Dedifferentiated amniotic fluid mesenchymal stem cell (primary cell): ENCODE measurements at regions not wholly inside any gene's neighbourhood (a gene's known extent, or its start where the extent isn't known, plus 50 kb on each side); places are given as distances from the start of the nearest gene placed in this dataset.
"Not testable (repeated sequence)": the region's sequence is repeated elsewhere in the genome, so short reads cannot be mapped to it uniquely, and the experiment has no call there.

Experiments
- DNase-seq: peaks from one replicate; pipeline ENCODE4 v3.0.0-alpha.2; 2016; ENCODE audit errors: extremely low spot score

DNA sequence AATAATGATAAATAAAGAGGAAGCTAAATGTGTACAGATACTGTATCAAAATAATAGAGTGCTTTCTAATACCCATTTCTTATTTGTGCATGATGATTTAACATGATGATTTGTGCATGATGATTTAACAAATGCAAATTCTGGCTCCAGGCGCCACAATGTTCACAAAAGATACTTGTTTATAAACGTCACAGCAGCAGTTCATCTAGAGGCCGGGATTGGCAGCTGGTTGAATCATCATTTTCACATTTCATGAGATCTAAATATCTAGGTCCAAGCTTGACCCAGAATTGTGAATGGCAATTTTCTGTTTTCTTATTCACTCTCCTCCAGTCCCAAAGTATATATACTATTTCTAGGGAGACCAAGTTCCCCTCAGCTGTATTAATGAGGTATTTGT is 322.0 kb downstream of the SUCLG1 start:
- DNase-seq = no peak

DNA sequence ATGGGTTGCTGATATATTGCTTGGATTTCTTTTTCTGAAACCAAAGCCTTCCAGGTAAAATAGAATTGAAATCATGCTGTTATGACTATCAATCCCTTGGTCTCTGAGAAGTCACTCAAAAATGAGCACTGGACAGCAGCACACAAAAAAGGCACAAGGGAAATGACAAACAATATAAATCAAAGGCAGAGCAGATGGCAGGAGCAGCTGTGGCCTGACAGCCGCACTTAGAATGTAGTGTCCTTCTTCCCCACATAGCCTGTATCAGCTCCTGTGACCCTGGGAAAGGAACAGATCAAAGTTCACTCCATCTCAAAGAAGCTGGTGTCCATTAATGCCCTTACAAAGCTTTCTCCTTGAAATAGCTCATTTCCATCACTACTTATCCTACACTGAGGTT is 326.7 kb downstream of the SUCLG1 start:
- no peak for DNase-seq

DNA sequence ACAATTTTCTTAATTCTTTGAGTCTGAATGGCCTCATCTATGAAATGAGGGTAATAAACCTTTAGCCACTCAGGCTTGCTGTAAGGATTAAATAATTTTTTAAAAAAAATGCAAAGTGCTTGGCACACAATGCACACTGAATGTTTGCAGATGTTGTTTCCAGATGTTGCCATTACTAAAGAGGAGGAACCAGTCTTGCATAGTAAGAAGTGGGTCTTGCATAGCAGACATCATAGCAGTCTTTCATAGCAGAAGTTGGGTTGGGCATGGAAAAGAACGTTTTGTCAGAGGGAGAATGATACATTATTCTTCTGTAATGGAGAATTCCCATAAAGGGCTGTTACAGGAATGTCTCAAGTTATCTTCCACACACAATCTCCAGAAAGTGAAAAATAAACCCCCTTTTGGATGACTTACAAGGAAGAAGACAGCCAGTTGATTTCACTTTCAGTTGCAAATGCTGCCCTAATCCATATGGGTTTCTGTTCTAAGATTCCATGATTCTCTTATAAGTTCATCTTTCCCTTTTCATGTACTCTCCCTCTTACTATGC is 327.7 kb downstream of the SUCLG1 start:
- no peak for DNase-seq

DNA sequence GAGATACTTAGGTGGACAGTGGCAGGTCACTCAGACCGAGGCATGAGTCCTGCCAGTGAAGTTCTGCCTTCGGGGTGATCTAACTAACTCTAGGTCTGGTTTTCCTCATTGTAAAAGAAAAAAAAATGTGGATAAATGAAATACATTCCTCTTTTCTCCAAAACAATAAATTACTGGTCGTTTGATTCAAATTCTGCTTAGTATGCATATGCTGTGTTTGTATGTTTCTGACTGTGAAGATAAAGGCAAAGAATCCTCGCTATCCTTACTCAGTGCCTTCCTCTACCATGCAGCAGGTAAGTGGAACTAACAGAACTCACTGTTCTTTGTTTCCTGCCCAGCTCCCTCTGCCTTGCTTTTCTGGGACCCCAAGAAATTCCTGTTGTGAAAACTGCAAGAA is 330.1 kb downstream of the SUCLG1 start:
- no peak for DNase-seq

DNA sequence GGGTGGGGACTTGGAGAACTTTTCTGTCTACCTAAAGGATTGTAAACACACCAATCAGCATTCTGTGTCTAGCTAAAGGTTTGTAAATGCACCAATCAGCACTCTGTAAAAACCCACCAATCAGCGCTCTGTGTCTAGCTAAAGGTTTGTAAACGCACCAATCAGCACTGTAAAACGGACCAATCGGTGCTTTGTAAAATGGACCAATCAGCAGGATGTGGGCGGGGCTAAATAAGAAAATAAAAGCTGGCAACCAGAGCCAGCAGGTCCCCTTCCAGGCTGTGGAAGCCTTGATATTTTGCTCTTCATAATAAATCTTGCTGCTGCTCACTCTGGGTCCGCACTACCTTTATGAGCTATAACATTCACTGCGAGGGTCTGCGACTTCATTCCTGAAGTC is 331.3 kb downstream of the SUCLG1 start:
- not testable (repeated sequence) for DNase-seq

DNA sequence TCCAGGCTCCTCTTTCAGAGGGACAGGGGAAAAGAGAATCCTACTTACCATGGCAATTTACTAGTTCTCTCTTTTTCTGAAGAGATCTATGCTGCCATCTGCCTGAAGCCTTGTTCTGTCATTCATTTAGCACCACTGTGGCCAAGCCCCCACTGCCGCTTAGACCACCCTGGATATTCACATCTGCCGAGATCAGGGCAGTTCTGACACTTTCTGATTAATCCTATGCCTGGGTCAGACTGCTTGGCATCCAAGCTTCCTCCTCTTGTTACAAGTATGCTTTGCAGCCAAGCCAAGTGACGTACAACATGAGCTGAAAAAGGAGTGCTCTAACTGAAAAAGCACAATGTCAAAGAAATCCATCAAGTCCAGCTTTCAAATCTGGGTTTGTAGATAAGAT is 332.6 kb downstream of the SUCLG1 start:
- DNase-seq = no peak

DNA sequence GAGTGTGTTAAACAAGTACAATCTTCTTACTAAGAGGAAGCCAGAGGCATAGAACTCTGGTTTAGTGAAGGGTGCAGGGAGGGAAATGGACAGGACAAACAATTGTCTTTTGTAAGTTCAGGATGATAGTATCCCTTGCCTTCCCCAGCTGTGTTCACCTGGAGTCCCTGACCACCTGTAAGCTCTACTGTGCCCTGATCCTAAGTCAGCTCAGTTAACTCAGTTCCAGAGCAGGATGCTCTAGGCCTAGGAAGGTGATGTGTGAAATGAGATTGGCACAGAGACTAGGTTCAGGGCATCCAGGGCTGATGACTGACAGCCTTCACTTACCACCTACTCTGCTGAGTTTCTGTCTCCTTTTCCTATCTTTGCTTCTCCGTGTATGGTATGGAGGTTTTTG is 333.0 kb downstream of the SUCLG1 start:
- no peak for DNase-seq

DNA sequence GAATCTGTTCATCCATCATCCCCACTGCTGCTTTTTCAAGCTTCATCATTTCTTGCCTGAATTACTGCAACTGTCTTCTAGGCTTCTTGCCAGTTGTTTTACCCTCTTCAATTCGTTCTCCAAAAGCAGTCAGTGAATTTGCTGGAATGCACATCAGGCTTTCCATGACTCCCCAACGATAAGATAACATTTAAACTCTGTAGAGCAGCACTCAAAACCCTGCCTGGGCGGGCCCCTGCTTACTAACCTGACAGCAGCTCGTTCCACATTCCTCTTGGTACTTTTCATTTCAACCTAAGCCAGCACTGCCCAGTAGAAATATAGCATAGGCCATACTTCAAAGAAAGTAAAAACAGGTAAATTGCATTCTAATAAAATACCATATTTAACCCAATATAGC is 342.9 kb downstream of the SUCLG1 start:
- peak; percentile 10 for DNase-seq

DNA sequence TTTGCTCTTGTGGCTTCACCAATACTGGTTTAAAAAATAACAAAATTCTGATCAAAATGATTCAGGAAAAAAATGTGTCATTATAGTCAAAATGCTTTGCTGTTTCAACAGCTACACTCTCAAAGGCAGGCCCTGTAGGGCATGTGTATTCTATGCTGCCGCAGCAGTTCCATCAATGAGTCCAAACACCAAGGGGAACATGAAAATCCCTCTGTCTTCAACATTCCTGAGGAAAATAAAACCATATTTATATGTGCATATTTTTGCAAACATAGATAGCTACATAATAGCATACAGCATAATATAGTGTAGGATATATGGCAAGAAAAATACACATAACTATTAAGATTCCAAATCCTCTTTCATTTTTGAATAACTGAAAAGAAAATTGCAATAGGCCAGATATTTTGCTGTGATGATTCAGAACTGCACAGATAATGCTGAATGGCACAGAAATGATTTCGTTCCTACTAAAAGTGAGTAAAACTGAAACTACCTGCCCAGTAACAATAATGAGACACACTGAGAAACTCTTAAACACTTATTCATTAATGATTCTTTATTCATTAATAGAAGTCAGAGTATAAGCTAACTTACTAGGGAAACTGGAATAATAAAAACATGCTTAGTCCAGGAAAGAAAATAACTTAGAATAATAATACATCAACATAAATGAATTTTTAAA is 343.8 kb downstream of the SUCLG1 start:
- DNase-seq = peak; percentile 4

DNA sequence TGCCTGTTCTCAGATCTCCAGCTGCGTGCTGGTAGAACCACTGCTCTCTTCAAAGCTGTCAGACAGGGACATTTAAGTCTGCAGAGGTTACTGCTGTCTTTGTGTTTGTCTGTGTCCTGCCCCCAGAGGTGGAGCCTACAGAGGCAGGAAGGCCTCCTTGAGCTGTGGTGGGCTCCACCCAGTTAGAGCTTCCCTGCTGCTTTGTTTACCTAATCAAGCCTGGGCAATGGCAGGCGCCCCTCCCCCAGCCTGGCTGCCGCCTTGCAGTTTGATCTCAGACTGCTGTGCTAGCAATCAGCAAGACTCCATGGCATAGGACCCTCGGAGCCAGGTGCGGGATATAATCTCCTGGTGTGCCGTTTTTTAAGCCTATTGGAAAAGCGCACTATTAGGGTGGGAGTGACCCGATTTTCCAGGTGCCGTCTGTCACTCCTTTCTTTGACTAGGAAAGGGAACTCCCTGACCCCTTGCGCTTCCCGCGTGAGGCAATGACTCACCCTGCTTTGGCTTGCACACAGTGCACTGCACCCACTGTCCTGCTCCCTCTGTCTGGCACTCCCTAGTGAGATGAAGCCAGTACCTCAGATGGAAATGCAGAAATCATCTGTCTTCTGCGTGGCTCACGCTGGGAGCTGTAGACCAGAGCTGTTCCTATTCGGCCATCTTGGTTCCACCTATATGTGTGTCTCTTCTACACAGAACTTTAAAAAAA is 355.1 kb downstream of the SUCLG1 start:
- not testable (repeated sequence) for DNase-seq

DNA sequence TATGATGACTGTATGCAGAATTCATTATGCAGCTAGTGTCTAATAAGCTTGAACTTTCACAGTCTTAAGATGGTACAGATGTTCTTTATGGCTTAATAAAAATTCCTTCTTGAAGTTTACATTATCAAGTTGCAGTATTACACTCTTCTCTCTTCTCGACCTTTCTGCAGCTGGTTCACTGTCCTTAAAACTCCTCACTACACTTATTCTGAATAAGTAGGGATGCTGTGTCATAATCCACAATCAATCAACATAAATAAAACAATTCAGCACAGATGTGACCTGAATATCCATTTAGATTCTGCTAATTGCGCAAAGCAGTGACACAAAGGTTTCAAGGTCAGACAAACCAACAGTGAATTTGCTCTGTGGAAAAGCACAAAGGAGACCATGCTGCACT is 356.8 kb downstream of the SUCLG1 start:
- DNase-seq = no peak

DNA sequence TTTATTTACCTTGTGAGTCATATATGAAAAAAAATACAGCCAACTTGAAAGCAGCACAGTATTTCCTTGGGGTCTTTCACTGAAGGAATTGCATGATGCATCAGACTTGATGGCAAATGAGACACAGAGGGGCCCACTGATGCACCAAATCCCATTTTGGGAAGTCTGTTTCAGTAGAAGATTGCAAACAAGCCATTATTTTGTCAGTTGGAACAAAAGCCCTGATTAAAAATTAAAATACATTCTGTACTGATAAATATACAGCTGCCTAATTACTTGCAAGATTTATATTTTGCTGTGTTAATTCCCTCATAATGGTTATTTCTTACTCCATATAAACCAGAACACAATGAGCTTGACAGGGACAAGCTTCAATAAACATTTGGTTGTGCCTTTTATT is 370.4 kb downstream of the SUCLG1 start:
- DNase-seq = no peak

DNA sequence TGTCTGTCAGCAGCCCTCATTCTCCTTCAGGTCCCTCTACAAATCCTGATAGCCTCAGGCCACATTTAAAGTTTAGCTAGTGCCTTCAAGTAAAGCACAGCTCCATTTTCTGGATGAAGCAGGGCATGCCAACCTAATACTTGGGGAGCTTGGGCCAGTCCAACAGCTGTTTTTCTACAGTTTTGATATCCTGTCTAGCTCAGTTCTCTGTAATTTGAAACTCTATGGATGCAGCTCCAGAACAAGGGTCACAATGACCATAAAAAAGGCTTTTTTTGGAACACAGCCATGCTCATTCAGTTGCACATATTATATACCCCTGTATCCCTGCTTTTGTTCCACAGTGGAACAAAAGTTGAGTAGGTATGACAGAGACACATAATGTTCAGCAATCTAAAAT is 373.5 kb downstream of the SUCLG1 start:
- DNase-seq = no peak

DNA sequence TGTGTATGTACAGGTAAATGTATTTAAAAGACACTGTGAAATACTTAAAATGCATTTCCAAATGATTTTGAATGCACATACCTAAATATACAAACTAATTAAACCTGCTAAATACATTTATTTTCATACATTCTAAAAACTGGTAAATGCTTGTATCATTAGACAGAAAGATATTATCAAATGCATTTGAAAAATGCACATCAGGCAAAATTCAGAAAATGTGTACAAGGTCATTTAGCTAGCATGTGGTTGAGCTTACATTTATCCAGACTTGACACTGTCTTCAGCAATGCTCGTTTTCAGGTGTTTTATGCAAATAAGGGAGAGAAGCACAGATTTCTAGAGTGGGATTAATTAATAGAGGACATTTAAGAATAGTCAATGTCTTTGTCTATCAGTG is 374.2 kb downstream of the SUCLG1 start:
- no peak for DNase-seq

DNA sequence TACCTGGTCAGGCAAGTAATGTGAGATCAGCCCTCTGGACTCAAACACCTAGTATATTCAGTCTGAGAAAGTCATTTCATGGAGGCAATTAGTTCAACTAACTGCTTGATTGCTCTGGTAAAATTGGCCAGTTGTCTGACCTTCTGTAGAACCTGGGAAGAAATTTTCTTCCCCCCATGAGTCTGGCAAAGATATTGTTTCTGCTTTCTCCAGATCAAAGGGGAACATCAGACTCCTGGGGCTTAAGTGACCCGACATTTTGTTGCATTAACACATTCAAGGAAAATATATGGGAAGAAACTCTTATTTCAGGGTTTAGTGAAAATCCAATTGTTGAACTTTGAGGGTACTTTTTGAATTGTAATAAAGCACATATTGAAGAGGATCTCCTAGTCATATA is 375.1 kb downstream of the SUCLG1 start:
- no peak for DNase-seq

DNA sequence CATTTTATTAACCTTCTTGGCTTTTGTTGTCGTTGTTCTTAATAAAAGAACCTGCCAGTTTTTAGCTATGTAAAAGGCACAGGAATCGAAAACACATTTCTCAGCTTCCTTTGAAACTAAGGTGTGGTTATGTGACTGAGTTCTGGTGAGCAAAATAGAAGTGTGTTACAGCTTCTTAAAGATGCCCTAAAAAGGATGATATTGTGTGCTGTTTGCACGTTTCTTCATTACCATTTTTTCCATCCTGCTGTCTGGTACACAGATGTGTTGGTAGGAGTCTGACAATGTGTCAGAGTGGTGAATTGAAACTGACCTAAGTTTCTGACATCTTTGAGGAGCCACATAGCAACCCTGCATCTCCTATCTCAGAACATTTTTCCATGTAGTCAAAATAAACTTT is 380.6 kb downstream of the SUCLG1 start:
- DNase-seq = no peak

DNA sequence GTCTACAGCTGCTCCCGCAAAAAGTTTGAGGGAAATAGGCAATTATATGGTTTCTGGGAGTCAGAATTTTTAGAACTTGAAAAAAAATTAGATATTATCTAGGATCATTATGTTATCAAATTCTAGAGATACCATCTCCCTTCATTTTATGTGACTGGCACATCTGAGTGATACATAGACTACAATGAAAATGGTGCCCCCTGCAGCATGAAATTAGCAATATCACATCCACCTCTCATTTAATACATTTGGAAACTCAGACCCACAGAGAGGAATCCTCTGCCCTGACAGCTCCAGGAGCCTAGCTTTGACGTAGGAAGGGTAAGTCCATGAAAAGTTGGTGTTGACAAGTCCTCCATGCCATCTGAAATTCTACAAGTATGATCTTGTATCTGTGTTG is 381.6 kb downstream of the SUCLG1 start:
- DNase-seq = no peak

DNA sequence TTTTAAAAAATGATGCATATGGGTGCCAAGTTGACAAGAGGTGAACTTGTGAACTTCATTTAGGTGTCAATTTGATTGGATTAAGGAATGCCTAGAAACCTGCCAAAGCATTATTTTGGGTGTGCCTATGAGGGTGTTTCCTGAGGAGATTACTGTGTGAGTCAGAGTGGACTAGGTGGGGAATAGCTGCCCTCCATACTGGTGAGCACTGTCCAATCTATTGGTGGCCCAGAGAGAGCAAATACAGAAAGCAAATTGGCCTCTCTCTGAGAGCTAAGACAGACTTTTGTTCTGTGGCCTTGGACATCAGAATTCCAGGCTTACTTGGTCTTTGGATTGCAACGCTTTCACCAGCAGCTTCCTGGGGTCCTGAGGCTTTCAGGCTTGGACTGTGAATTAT is 388.0 kb downstream of the SUCLG1 start:
- no peak for DNase-seq

DNA sequence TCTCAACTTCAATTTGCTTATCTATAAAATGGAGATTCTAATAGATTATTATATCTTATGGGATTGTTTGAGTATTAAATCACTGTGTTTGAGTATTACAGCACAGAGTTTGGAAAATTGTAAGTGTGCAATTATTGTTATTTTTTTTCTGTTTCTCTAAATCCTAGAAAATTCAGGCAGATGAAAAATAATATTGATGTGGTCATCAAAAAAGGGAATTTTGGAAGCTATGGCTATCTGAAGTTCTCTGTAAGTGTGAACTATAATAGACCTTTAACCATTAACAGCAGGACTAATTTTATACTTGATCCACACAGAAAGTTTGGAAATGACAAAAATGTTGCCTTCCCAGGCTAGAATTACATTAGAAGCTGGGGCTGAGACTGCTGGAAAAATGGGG is 393.2 kb downstream of the SUCLG1 start:
- DNase-seq = no peak

DNA sequence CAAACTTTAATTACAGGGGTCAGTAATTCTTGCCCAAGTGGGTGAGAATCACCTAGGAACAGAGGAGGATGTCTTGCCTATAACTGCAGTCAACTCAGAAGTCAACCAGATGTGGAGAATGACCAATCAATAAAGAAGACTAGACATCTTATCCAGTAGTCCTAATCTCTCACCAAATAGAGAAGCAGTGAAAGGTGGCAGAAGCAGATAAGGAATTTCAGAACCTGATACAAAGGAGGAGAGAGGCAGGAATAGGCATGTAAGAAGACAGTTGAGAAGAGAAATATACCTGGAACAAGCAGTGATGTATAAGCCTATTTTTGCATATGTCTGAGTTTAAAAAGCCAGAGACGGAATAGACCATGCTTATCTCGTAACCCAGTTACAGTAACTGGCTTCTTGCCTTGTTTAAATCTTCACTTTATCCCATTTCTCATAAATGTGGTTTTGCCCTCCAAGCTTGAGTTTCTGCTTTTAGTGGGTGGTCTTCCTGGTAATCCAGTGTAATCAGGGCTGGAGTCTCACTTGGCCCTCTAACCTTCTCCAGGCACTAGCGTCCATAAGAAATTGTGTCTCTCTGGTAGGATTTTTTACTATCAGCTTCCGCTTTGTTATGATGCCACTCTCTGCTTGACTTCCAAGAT is 401.0 kb downstream of the SUCLG1 start:
- DNase-seq = no peak

DNA sequence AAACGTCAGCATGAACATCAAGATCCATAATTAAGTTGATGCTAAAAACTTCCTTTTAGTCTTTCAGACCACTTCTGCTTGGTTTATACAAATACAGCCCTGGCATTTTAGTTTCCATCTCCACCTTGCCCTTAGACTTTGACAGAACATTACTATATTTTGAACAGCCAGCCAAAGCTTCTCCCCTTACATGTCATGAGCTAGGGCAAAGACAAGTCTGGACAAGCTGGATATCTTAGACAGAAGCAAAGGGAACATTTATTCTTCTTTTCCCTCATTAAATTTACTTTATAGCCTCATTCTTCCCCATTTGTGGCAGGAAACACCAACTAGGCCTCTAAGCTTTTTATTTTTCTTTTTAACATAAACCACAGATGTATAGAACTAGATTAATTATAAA is 403.3 kb downstream of the SUCLG1 start:
- no peak for DNase-seq

DNA sequence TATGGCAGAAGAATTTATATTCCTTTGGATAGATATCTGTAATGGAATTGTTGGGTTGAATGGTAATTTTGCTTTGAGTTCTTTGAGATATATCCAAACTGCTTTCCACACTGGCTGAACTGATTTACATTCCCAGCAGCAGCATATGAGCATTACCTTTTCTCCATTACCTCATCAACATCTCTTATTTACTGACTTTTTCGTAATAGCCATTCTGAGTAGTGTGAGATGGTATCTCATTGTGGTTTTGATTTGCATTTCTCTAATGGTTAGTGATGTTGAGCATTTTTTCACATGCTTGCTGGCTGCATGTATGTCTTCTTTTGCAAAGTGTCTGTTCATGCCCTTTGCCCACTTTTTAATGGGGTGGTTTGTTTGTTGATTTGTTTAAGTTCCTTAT is 404.5 kb downstream of the SUCLG1 start:
- not testable (repeated sequence) for DNase-seq

DNA sequence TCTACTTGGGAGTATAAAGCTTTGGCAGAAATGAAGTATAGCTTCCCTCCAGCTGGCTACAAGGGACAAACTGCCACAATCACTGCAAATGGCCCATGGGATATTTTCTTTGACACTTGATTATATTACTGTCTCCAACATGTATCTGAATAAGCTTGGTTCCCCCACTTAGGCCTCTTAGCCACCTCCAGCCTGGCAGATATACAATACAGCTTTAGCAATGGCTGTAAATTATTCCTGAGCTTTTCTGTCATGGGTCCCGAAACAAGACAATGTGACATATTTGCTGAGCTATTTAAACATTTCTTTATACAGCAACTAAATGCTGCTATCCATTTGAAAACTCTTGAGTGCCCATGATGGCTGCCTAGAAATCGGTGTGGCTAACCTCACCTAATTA is 406.2 kb downstream of the SUCLG1 start:
- no peak for DNase-seq
